Body of pancreas (tissue), 4 donors: ENCODE measurements at regions not wholly inside any gene's neighbourhood (a gene's known extent, or its start where the extent isn't known, plus 50 kb on each side); places are given as distances from the start of the nearest gene placed in this dataset.

ENCODE experiments used
- ATAC-seq: fragments of 150-250 bp; one replicate; pipeline ENCODE4 v1.9.1; 2016
- DNase-seq, 4 donors: peaks; one replicate each; pipeline ENCODE4 v3.0.0-alpha.2; 2019
- H3K27ac ChIP-seq, 4 donors: fragments of 200-600 bp; sonication (generic); 1 replicate in 3 of 4; 2 replicates in 1 of 4; pipeline versions ENCODE4 v1.5.1 to v1.6.1; 2016 to 2019; ENCODE audit warnings: mild to moderate bottlenecking in 1 of 4, mixed read lengths in 1 of 4, moderate library complexity in 1 of 4
- H3K27me3 ChIP-seq, 2 donors: fragments of 200-600 bp; sonication (generic); one replicate each; pipeline ENCODE4 v1.6.0; 2016; ENCODE audit warnings: mild to moderate bottlenecking in 1 of 2
- H3K36me3 ChIP-seq, 2 donors: fragments of 200-600 bp; sonication (generic); replicated peaks in 1 of 2; 2 replicates each; pipeline ENCODE4 v1.5.1; 2016; ENCODE audit warnings: low read depth in 2 of 2; ENCODE audit not compliant: insufficient read depth in 1 of 2
- H3K4me1 ChIP-seq: fragments of 200-600 bp; sonication (generic); one replicate; pipeline ENCODE4 v1.6.0; 2016
- H3K4me3 ChIP-seq, 2 donors: fragments of 200-600 bp; sonication (generic); 1 replicate in 1 of 2; 2 replicates in 1 of 2; pipeline ENCODE4 v1.5.1; 2016 to 2019
- H3K9me3 ChIP-seq, 3 donors: fragments of 200-600 bp; sonication (generic); 1 replicate in 2 of 3; 2 replicates in 1 of 3; pipeline ENCODE4 v1.5.1; 2016
- POLR2A ChIP-seq, 3 donors: fragments of 450-650 bp; IDR thresholded peaks; one replicate each; pipeline ENCODE4 v1.6.1; 2016; ENCODE audit warnings: antibody characterized with exemption in 3 of 3, mild to moderate bottlenecking in 2 of 3
- WGBS, 2 donors: methylation state at CpG; one replicate each; pipeline ENCODE4 v1.1.5; 2017; 5-methylcytosine and 5-hydroxymethylcytosine counted together
- intact Hi-C: fragments of 100-400 bp; cut with DNase I; formaldehyde crosslinking; loops from one replicate; pipeline ENCODE4 v1.15.1; 2023
- TF ChIP-seq, protein P1 (sequence below), 7 experiments: fragments of 450-650 bp in 4 of 7; fragments of 200-600 bp in 3 of 7; sonication (generic) in 3 of 7; IDR thresholded peaks; one replicate each; pipeline ENCODE4 v1.5.1; 2016 to 2019; ENCODE audit warnings: antibody characterized with exemption in 7 of 7

DNA sequence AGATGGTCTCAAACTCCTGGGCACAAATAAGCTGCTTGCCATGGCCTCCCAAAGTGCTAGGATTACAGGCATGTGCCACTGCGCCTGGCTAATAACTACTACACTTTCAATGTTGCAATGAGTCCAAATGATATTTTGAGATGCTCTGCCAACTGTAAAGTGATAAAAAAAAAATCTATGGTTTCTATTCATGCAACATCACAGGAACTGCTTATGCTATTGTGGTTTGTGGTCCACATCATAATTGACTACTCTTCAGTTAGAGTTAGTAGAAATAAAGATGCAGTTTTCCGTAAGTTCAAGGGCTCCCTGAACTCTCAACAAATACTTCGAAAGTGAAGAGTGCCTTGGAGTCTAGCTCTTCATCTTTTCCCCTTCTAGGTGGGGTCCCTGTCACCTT is 239.4 kb downstream of the C12orf75 start:
- DNase-seq, result no peak
- Histone ChIP-seq H3K36me3 (no peaks in the 10 kb centered on the region), H3K4me3 (no peak overlapping the region), H3K4me1 (no peaks in the 10 kb centered on the region), H3K9me3 (no peaks in the 10 kb centered on the region), H3K27me3 (no peaks in the 10 kb centered on the region), H3K27ac (no peak overlapping the region)
- TF ChIP-seq, protein P1, sequence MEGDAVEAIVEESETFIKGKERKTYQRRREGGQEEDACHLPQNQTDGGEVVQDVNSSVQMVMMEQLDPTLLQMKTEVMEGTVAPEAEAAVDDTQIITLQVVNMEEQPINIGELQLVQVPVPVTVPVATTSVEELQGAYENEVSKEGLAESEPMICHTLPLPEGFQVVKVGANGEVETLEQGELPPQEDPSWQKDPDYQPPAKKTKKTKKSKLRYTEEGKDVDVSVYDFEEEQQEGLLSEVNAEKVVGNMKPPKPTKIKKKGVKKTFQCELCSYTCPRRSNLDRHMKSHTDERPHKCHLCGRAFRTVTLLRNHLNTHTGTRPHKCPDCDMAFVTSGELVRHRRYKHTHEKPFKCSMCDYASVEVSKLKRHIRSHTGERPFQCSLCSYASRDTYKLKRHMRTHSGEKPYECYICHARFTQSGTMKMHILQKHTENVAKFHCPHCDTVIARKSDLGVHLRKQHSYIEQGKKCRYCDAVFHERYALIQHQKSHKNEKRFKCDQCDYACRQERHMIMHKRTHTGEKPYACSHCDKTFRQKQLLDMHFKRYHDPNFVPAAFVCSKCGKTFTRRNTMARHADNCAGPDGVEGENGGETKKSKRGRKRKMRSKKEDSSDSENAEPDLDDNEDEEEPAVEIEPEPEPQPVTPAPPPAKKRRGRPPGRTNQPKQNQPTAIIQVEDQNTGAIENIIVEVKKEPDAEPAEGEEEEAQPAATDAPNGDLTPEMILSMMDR (IDR thresholded peaks at IDR 0.05), result no peak
- TF ChIP-seq POLR2A (IDR thresholded peaks at IDR 0.05), result no peak
- ATAC-seq, result no peak
- WGBS, 2 donors, result 85% methylated on average over 3 of the region's 3 CpGs
- intact Hi-C loops, result no loop called here

DNA sequence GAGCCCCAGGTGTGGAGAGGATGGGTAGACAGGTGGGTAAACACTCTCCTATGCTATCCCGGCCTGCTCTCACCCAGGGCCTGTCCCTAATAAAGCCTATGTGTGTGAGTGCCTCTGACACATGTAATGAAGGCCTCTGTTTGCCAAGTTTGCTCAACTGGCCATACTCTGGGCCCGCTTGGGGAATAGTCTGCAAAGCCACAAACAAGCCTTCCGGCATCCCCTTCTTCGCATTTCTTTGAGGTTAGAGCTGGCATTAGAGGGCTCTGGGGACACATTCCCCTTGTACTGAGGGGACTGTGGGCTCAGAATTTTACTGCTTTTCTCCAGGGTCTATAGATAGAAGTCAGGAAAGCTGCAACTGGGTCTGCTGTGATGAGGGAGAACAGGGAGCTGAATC is 240.5 kb downstream of the C12orf75 start:
- H3K4me1 ChIP-seq, result no peaks in the 10 kb centered on the region
- no peak for DNase-seq
- intact Hi-C loops, result no loop called here
- H3K9me3 ChIP-seq, result no peaks in the 10 kb centered on the region
- no peak overlapping the region for H3K4me3 ChIP-seq
- no peaks in the 10 kb centered on the region for H3K27me3 ChIP-seq
- no peaks in the 10 kb centered on the region for H3K36me3 ChIP-seq
- WGBS, 2 donors, result 83 to 93% methylated on average over 3 to 4 of the region's 4 CpGs
- no peak for ATAC-seq
- no peak overlapping the region for H3K27ac ChIP-seq
- TF ChIP-seq, protein P1 (IDR thresholded peaks at IDR 0.05), result no peak
- no peak for TF ChIP-seq POLR2A (IDR thresholded peaks at IDR 0.05)

DNA sequence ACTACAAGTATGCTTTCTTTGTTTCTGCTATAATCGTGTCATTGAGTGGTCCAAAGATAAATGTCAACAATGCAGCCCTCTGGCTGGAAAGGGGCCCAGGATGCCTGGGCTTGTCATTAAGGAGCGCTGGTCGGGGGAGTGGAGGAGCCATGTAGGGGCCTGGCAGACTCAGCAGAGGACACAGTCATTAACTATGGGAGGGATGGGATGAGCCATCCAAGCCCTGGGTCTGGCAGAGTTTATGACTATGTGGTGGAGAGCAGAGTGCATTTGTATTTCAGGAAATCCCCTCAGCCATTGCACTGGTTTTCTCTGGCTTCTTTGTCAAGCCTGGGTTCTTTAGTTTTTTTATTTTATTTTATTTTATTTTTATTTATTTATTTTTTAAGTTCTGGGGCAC is 243.1 kb downstream of the C12orf75 start:
- Histone ChIP-seq H3K27ac (no peak overlapping the region), H3K36me3 (no peaks in the 10 kb centered on the region), H3K27me3 (no peaks in the 10 kb centered on the region), H3K4me3 (no peak overlapping the region), H3K4me1 (no peaks in the 10 kb centered on the region), H3K9me3 (no peaks in the 10 kb centered on the region)
- DNase-seq (no peak), ATAC-seq (no peak)
- intact Hi-C loops, result no loop called here
- WGBS, 2 donors, result 76 to 87% methylated on average over 3 of the region's 3 CpGs
- no peak for TF ChIP-seq POLR2A (IDR thresholded peaks at IDR 0.05)
- TF ChIP-seq, protein P1 (IDR thresholded peaks at IDR 0.05), result no peak

DNA sequence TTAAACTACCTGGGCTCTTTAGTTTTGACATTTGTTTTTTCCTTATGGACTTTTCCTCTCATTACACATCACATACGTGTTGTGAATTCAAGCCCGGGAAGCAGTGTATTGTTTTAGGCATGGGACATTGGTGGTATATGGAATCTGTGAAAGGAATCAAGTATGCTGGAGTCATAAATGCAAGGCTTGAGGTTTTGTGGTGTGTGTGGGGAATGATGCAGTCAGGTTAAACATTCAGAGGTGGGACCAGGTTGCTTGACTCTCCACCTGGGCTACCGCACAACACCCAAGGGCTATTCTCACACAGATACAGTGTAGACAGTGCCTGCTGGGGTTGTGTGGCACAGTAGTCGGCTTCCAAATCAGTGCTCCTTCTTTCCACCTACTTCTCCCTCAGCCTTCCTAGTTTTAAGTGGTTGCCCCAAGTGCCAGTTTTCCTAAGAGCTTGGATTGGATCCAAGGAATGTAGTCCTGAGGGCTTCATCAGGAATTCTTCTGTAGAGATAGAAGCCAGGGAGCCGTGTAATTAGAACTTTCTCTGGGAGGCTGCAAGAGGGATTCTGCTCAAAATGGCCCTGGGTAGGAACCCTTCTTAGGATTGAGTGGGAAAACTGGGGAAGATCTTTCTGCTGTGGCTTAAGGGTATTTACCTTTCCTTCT is 243.7 kb downstream of the C12orf75 start:
- H3K4me1 ChIP-seq, result no peaks in the 10 kb centered on the region
- H3K36me3 ChIP-seq, result no peaks in the 10 kb centered on the region
- 80 to 81% methylated on average over 5 of the region's 5 CpGs for WGBS, 2 donors
- DNase-seq (no peak), ATAC-seq (no peak)
- intact Hi-C loops, result no loop called here
- no peak overlapping the region for H3K27ac ChIP-seq
- H3K27me3 ChIP-seq, result no peaks in the 10 kb centered on the region
- no peak for TF ChIP-seq POLR2A (IDR thresholded peaks at IDR 0.05)
- TF ChIP-seq, protein P1 (IDR thresholded peaks at IDR 0.05), result no peak
- no peak overlapping the region for H3K4me3 ChIP-seq
- no peaks in the 10 kb centered on the region for H3K9me3 ChIP-seq

DNA sequence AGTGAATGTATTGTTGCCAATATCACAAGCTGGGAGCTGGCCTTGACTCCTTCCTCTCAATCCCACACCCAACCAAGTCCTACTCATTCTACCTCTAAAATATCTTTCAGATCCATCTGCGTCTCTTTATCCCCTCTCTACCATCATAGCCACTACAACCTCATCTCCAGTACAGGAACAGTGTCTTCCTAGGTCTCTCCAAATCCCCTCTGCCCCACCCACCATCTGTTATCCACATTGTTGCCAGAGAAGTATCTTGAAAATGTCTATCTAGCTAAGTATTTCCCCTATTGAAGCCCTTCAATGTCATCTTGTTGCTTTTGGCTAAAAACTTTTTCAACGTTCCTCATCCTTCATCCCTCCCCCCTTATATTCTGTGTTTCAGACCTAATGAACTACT is 244.7 kb downstream of the C12orf75 start:
- no peaks in the 10 kb centered on the region for H3K9me3 ChIP-seq
- TF ChIP-seq, protein P1 (IDR thresholded peaks at IDR 0.05), result no peak
- TF ChIP-seq POLR2A (IDR thresholded peaks at IDR 0.05), result no peak
- DNase-seq, result no peak
- ATAC-seq, result no peak
- H3K27ac ChIP-seq, result no peak overlapping the region
- no peaks in the 10 kb centered on the region for H3K4me1 ChIP-seq
- intact Hi-C loops, result no loop called here
- no peaks in the 10 kb centered on the region for H3K36me3 ChIP-seq
- no peaks in the 10 kb centered on the region for H3K27me3 ChIP-seq
- no peak overlapping the region for H3K4me3 ChIP-seq
- 68 to 73% methylated on average over 2 of the region's 2 CpGs for WGBS, 2 donors
